WI38 (cell line): ENCODE measurements at regions not wholly inside any gene's neighbourhood (a gene's known extent, or its start where the extent isn't known, plus 50 kb on each side); places are given as distances from the start of the nearest gene placed in this dataset.

Experiments used
- H3K4me3 ChIP-seq: 2 replicates; pipeline ENCODE4 v1.5.1; 2011; ENCODE audit warnings: low read depth, mild to moderate bottlenecking, control low read depth, low read length
- CTCF ChIP-seq: IDR thresholded peaks from 2 replicates; pipeline ENCODE4 v1.5.1; 2012; ENCODE audit warnings: low read depth, mild to moderate bottlenecking, control low read depth, low read length

DNA sequence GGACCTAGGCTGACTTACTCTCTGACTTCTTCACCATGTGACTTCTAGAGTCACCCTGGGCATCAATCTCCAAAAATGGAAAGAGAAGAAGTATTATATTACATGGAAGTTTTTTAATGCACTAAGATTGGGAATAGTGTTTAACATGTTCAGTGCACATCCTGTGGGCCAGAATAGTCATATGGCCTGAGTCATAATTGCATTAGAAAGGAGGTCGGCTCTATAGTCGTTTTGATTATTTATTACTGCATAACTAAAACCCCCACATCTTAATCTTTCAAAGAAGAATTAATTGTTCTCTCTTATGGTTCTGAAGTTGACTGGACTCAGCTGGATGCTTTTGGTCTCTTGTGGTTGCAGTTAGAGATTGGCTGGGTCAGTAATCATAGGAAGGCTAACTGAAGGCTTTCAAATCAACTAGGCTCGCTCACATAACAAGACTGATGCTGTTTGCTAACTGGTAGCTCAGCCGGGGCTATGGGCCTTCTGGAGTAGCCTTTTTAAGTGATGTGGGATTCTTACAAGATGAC lies 810.6 kb upstream of the ADGRL4 start:
- H3K4me3 ChIP-seq, result no peak overlapping the region
- no peak for TF ChIP-seq CTCF

DNA sequence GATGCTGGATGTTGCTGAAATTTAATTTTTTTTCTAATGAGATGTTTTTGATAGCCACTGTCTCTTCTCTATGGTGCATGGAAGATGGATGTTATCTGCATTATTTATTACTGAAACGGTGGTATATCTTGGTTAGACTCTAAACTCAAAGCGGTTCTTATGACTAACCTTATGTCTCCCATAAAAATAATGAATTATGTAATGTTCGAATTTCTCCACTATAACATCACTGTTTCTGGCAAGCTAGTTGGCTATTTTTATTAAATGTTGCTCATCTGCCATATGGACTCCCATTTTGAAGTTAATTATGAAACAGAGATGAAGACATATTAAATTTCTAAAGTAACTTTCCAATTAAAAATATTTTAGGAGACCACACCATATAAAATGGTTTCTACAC lies 808.6 kb upstream of the ADGRL4 start:
- H3K4me3 ChIP-seq, result no peak overlapping the region
- no peak for TF ChIP-seq CTCF

DNA sequence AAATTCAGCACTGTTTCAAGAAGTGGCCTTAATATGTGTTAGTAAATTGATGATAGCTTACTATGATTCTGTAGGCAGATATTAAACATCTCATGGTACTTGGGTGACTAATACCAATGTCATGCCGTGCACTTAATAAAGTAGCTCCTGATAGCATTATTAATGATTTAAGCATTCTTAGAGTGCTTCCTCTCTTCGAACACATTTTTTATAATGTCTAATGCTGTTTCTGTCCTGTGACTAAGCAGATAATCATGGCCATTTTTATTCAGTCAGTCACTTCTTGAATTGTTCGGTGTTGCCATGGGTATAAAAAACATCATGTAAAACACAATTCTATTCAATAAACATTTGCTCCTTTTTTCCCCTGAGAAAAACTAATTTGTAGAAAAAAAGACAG lies 804.6 kb upstream of the ADGRL4 start:
- no peak for TF ChIP-seq CTCF
- H3K4me3 ChIP-seq, result no peak overlapping the region

DNA sequence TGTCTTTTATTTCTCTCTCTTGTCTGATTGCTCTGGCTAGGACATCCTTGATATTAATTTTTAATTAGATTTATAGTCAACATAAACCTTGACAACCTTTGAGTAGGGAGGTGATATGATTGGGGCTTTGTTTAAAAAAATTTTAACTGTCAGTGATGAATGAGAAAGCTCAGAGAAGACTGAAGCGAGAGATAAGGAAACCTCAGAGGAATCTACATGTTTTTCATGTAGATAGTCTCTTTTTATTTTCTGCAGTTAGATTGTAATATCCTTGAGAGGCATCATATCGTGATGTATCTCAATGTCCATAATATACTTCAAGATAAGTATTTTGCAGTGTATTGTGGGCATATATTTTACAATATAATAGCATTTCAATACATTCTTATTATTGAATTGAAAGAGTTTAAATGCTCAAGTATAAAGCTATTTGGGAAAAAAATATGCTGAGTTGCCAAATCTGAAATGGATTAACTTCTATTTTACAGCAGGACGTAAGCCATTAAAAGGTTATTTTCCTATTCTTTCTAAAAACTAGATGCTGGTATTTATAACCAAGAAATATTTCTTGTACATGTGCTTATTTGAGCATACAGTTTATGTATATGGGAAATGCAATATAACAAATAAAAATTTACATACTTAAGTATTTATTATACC lies 802.4 kb upstream of the ADGRL4 start:
- no peak for TF ChIP-seq CTCF
- no peak overlapping the region for H3K4me3 ChIP-seq

DNA sequence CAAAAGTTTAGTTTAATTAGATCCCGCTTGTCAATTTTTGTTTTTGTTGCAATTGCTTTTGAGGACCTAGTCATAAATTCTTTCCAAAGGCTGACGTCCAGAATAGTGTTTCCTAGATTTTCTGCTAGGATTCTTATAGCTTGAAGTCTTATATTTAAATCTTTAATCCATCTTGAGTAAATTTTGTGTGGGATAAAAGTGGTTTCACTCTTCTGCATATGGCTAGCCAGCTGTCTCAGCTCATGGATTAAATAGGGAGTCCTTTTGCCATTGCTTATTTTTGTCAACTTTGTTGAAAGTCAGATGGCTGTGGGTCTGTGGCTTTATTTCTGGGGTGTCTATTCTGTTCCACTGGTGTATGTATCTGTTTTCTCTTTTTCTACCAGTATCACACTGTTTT lies 801.3 kb upstream of the ADGRL4 start:
- H3K4me3 ChIP-seq, result no peak overlapping the region
- no peak for TF ChIP-seq CTCF

DNA sequence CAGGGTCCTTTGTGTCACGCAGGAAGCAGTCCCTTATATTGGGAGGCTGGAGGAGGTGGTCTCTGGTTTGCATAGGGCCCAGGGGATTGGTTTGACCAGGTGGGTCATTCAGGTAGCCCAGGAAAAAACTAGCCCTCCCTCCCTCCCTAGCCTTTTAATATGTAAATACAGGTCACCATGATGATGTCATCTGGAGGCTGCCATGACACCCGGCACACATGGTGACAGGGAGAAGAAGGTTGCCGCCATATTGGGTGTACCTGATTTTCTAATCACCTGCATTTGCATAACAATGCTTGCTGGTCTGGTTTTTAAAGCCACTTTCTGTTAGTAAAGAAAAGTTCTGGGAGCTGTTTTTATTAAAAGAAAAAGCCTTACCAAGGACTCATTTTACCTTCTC lies 791.0 kb upstream of the ADGRL4 start:
- H3K4me3 ChIP-seq, result no peak overlapping the region
- TF ChIP-seq CTCF, result no peak

- H3K4me3 ChIP-seq, result no peak overlapping the region
- TF ChIP-seq CTCF, result no peak
Observed at GRCh38 chr1:79796434-79796833, 789.9 kb upstream of the ADGRL4 start.
